MM.1S (cell line): ENCODE measurements at regions not wholly inside any gene's neighbourhood (a gene's known extent, or its start where the extent isn't known, plus 50 kb on each side); places are given as distances from the start of the nearest gene placed in this dataset.
"Not testable (repeated sequence)": the region's sequence is repeated elsewhere in the genome, so short reads cannot be mapped to it uniquely, and the experiment has no call there.

Source experiments
- DNase-seq: peaks from one replicate; pipeline ENCODE4 v3.0.0-alpha.2; 2015
- H2AFZ ChIP-seq: fragments of 300-600 bp; sonication (generic); 2 replicates; pipeline ENCODE4 v1.6.0; 2016; ENCODE audit warnings: antibody characterized with exemption, low read length
- H3F3A ChIP-seq: fragments of 300-600 bp; sonication (generic); 2 replicates; pipeline ENCODE4 v1.6.1; 2016; ENCODE audit warnings: mild to moderate bottlenecking, antibody characterized with exemption, low read length, moderate library complexity, mixed read lengths; ENCODE audit not compliant: insufficient read depth
- H3K27ac ChIP-seq: fragments of 300-600 bp; sonication (generic); 2 replicates; pipeline ENCODE4 v1.5.1; 2016; ENCODE audit warnings: mild to moderate bottlenecking, low read length
- H3K27me3 ChIP-seq: fragments of 300-600 bp; sonication (generic); replicated peaks from 2 replicates; pipeline ENCODE4 v1.6.0; 2016; ENCODE audit warnings: low read length; ENCODE audit not compliant: insufficient read depth
- H3K36me3 ChIP-seq: fragments of 300-600 bp; sonication (generic); replicated peaks from 2 replicates; pipeline ENCODE4 v1.6.1; 2016; ENCODE audit warnings: mild to moderate bottlenecking, low read length, mixed read lengths; ENCODE audit not compliant: insufficient read depth
- H3K4me1 ChIP-seq: fragments of 300-600 bp; sonication (generic); 2 replicates; pipeline ENCODE4 v1.6.1; 2016; ENCODE audit warnings: low read length, mixed read lengths
- H3K4me2 ChIP-seq: fragments of 300-600 bp; sonication (generic); 2 replicates; pipeline ENCODE4 v1.6.0; 2016; ENCODE audit warnings: low read depth, low read length
- H3K4me3 ChIP-seq: fragments of 300-600 bp; sonication (generic); 2 replicates; pipeline ENCODE4 v1.5.1; 2016; ENCODE audit warnings: low read length, mixed read lengths
- H3K79me2 ChIP-seq: fragments of 300-600 bp; sonication (generic); 2 replicates; pipeline ENCODE4 v1.6.1; 2016; ENCODE audit warnings: mixed run types, low read length, mixed read lengths
- H3K9ac ChIP-seq: fragments of 300-600 bp; sonication (generic); 2 replicates; pipeline ENCODE4 v1.6.1; 2016; ENCODE audit warnings: low read length, mixed read lengths
- H3K9me2 ChIP-seq: fragments of 300-600 bp; sonication (generic); replicated peaks from 2 replicates; pipeline ENCODE4 v1.6.1; 2016; ENCODE audit warnings: mild to moderate bottlenecking, low read length, mixed read lengths; ENCODE audit not compliant: insufficient read depth
- H3K9me3 ChIP-seq: fragments of 300-600 bp; sonication (generic); replicated peaks from 2 replicates; pipeline ENCODE4 v1.6.1; 2016; ENCODE audit warnings: mild to moderate bottlenecking, low read length, mixed read lengths; ENCODE audit not compliant: insufficient read depth
- H4K20me1 ChIP-seq: fragments of 300-600 bp; sonication (generic); 2 replicates; pipeline ENCODE4 v1.6.1; 2016; ENCODE audit warnings: mild to moderate bottlenecking, low read length, moderate library complexity, mixed read lengths; ENCODE audit not compliant: insufficient read depth
- EZH2 ChIP-seq: fragments of 300-600 bp; sonication (generic); optimal IDR thresholded peaks from 2 replicates; pipeline ENCODE3; 2017; ENCODE audit warnings: low read depth, mild to moderate bottlenecking, antibody characterized with exemption, low read length, mixed read lengths
- EZH2phosphoT487 ChIP-seq: fragments of 300-600 bp; sonication (generic); IDR thresholded peaks from 2 replicates; pipeline ENCODE4 v1.6.1; 2018; ENCODE audit warnings: antibody characterized with exemption, low read length
- TF ChIP-seq, protein P1 (sequence below): fragments of 300-600 bp; sonication (generic); IDR thresholded peaks from 2 replicates; pipeline ENCODE4 v1.5.1; 2016; ENCODE audit warnings: antibody characterized with exemption, low read length, mixed read lengths

DNA sequence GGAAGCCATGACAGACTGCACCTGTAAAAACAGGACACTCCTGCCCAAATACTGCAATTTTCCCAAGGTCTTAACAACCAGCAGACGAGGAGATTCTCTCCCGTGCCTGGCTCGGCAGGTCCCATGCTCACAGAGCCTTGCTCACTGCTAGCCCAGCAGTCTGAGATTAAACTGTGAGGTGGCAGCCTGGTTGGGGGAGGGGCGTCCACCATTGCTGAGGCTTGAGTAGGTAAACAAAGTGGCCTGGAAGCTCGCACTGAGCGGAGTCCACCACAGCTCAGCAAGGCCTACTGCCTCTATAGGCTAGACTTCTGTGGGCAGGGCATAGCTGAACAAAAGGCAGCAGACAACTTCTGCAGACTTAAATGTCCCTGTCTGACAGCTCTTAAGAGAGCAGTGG, 80.3 kb downstream of the ANXA5 start:
- H3K36me3 ChIP-seq, H3K9me2 ChIP-seq, H3K9me3 ChIP-seq, H3K9ac ChIP-seq, DNase-seq, H2AFZ ChIP-seq, H3K79me2 ChIP-seq, H3K4me1 ChIP-seq, H3K4me3 ChIP-seq, H3K27ac ChIP-seq, H3K4me2 ChIP-seq, H3K27me3 ChIP-seq, H4K20me1 ChIP-seq, H3F3A ChIP-seq: not testable (repeated sequence)

DNA sequence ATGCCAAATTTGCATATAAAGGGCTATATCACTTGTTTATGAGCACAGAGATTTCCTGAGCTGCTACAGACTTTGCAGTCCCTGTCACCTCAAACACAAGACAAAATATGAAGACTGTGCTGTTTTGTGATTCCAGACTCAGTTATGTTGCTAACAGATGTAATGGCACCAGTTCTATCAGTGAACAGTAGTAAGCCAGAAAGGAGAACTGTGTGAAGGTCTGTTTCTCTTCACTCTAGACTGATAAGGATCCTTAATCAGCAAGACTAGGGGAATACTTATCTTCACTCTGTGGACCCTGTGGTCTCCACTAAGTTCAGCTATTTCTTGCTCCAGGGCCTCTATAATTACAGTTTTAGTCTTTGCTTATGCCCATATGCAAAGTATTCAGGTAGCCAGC, 82.7 kb downstream of the ANXA5 start:
- H3K4me1 ChIP-seq = no peaks in the 10 kb centered on the region
- TF ChIP-seq, protein P1, sequence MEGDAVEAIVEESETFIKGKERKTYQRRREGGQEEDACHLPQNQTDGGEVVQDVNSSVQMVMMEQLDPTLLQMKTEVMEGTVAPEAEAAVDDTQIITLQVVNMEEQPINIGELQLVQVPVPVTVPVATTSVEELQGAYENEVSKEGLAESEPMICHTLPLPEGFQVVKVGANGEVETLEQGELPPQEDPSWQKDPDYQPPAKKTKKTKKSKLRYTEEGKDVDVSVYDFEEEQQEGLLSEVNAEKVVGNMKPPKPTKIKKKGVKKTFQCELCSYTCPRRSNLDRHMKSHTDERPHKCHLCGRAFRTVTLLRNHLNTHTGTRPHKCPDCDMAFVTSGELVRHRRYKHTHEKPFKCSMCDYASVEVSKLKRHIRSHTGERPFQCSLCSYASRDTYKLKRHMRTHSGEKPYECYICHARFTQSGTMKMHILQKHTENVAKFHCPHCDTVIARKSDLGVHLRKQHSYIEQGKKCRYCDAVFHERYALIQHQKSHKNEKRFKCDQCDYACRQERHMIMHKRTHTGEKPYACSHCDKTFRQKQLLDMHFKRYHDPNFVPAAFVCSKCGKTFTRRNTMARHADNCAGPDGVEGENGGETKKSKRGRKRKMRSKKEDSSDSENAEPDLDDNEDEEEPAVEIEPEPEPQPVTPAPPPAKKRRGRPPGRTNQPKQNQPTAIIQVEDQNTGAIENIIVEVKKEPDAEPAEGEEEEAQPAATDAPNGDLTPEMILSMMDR = no peak
- TF ChIP-seq EZH2phosphoT487 (no peak), EZH2 (no peak)
- no peak overlapping the region for H3K9ac ChIP-seq
- no peak overlapping the region for H3K4me3 ChIP-seq
- H3K36me3 ChIP-seq = no peaks in the 10 kb centered on the region
- H3K9me3 ChIP-seq = no peaks in the 10 kb centered on the region
- H3K4me2 ChIP-seq = no peak overlapping the region
- no peaks in the 10 kb centered on the region for H3K79me2 ChIP-seq
- no peak overlapping the region for H3K27ac ChIP-seq
- no peaks in the 10 kb centered on the region for H3F3A ChIP-seq
- no peaks in the 10 kb centered on the region for H3K27me3 ChIP-seq
- no peaks in the 10 kb centered on the region for H3K9me2 ChIP-seq
- H2AFZ ChIP-seq = no peak overlapping the region
- no peaks in the 10 kb centered on the region for H4K20me1 ChIP-seq
- DNase-seq = no peak

DNA sequence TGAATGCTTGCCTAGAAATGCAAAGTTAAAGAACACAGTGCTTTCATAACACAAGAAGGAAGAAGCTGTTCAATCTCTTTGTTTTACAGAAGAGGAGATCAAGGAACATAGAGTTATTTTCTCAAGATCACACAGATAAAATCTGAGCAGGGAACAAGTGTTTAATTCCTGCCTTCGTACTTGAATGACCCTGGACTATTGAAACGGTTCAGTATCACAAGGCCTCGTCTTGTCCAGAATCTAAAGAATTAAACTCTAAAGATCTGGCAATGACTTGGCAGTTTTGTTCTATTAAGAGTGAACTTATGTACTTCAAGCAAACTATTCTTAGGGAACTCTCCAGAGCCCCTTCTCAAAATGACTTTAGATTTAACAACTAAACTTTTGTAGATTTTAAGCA, 97.7 kb downstream of the ANXA5 start:
- DNase-seq = no peak
- H3K4me1 ChIP-seq = no peaks in the 10 kb centered on the region
- H4K20me1 ChIP-seq = no peaks in the 10 kb centered on the region
- H3K9ac ChIP-seq = no peak overlapping the region
- H3K36me3 ChIP-seq = no peaks in the 10 kb centered on the region
- H3K27me3 ChIP-seq = no peaks in the 10 kb centered on the region
- no peaks in the 10 kb centered on the region for H3K79me2 ChIP-seq
- H3K27ac ChIP-seq = no peak overlapping the region
- no peaks in the 10 kb centered on the region for H3K9me2 ChIP-seq
- H3K9me3 ChIP-seq = no peaks in the 10 kb centered on the region
- H2AFZ ChIP-seq = no peak overlapping the region
- no peaks in the 10 kb centered on the region for H3F3A ChIP-seq
- H3K4me2 ChIP-seq = no peak overlapping the region
- no peak overlapping the region for H3K4me3 ChIP-seq
- TF ChIP-seq, protein P1 = no peak
- TF ChIP-seq EZH2 = no peak
- no peak for TF ChIP-seq EZH2phosphoT487

DNA sequence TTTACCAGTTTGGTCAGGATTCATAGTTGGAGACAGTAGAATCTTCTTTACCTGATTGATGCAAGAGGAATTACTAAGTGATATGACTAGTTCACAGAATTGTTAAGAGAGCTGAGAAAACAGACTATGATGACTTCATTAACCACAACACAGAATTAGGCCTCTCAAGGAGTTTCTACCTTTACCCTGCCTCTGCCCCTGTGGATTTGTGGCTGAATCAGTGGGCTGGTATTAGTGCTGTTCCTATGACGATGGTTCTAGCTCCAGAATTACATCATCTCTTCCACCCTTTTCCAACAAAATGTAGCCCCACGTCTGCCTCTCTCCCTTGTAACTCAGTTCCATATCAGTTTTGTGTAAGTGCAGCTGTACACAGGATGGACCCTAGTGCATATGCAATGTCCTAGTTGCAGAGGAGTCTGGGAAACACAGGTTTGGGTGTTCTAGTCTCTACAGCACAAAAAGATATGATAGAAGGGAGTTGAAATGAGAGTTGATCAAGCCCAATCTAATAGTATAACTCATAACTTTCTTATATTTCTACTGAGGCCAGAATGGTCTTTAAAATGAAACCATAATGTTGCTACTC, 99.3 kb downstream of the ANXA5 start:
- H3K27ac ChIP-seq = no peak overlapping the region
- no peaks in the 10 kb centered on the region for H3K36me3 ChIP-seq
- no peaks in the 10 kb centered on the region for H3K4me1 ChIP-seq
- H2AFZ ChIP-seq = no peak overlapping the region
- no peak overlapping the region for H3K4me3 ChIP-seq
- H3K9me2 ChIP-seq = no peaks in the 10 kb centered on the region
- no peak for TF ChIP-seq EZH2
- TF ChIP-seq EZH2phosphoT487 = no peak
- TF ChIP-seq, protein P1 = no peak
- no peak overlapping the region for H3K9ac ChIP-seq
- no peaks in the 10 kb centered on the region for H3K27me3 ChIP-seq
- H3K79me2 ChIP-seq = no peaks in the 10 kb centered on the region
- no peak for DNase-seq
- no peaks in the 10 kb centered on the region for H3F3A ChIP-seq
- H3K9me3 ChIP-seq = no peaks in the 10 kb centered on the region
- no peaks in the 10 kb centered on the region for H4K20me1 ChIP-seq
- no peak overlapping the region for H3K4me2 ChIP-seq
